ENCODE measurements at regions not wholly inside any gene's neighbourhood (a gene's known extent, or its start where the extent isn't known, plus 50 kb on each side); places are given as distances from the start of the nearest gene placed in this dataset.

DNA sequence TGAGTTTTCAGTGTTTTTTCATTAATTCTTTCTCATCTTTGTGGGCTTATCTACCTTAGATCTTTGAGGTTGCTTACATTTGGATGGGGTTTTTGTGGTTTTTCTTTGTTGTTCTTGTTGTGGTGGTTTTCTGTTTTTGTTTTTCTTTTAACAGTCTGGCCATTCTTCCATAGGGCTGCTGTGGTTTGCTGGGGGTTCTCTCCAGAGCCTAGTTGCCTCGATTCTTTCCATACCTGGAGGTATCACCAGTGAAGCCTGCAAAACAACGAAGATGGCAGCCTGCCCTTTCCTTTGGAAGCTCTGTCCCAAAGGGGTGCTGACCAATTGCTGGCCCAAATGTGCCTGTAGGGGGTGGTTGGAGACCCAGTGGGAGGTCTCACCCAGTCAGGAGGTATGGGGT, 168.6 kb upstream of the CLNK start:
- TF ChIP-seq POLR2AphosphoS5 (IDR thresholded peaks at IDR 0.05) (no peak), POLR2A (IDR thresholded peaks at IDR 0.05) (no peak)
- TF ChIP-seq, protein P1, sequence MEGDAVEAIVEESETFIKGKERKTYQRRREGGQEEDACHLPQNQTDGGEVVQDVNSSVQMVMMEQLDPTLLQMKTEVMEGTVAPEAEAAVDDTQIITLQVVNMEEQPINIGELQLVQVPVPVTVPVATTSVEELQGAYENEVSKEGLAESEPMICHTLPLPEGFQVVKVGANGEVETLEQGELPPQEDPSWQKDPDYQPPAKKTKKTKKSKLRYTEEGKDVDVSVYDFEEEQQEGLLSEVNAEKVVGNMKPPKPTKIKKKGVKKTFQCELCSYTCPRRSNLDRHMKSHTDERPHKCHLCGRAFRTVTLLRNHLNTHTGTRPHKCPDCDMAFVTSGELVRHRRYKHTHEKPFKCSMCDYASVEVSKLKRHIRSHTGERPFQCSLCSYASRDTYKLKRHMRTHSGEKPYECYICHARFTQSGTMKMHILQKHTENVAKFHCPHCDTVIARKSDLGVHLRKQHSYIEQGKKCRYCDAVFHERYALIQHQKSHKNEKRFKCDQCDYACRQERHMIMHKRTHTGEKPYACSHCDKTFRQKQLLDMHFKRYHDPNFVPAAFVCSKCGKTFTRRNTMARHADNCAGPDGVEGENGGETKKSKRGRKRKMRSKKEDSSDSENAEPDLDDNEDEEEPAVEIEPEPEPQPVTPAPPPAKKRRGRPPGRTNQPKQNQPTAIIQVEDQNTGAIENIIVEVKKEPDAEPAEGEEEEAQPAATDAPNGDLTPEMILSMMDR (IDR thresholded peaks at IDR 0.05 in 8 of 11, conservative IDR thresholded peaks at IDR 0.05 in 3 of 11) = no peak
- WGBS, 5 donors = 54 to 84% (median 67%) methylated on average over 2 of the region's 2 CpGs

DNA sequence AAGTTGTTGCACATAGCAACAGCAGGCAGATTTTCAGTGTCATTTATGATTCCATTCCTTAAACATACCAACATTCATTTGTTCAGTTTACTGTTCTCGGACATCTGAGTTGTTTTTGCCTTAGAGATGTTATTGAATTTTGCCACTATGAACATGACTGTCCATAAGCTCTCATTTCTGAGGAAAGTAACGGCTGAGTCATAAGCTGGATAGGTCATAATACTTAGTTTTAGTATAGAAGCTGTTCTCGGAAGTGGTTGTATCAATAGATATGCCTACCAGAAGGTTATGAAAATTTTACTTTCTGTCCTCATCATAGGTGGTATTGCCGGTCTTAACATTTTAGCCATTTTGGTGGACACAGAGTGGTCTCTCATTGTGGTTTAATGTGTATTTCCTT, 157.1 kb upstream of the CLNK start:
- DNase-seq = no peak
- WGBS, 5 donors = 82 to 93% (median 87%) methylated on average over 4 of the region's 4 CpGs
- TF ChIP-seq POLR2A (IDR thresholded peaks at IDR 0.05) (no peak), POLR2AphosphoS5 (IDR thresholded peaks at IDR 0.05) (no peak)
- TF ChIP-seq, protein P1 (IDR thresholded peaks at IDR 0.05 in 8 of 11, conservative IDR thresholded peaks at IDR 0.05 in 3 of 11) = no peak
- no peak overlapping the region for H3K4me3 ChIP-seq
- no peaks in the 10 kb centered on the region for H3K4me1 ChIP-seq
- H3K9me3 ChIP-seq = peaks cover 0 to 3% (median 0%) of the 10 kb centered on the region in 8 donors
- no peaks in the 10 kb centered on the region for H3K27me3 ChIP-seq (replicated peaks in 1 of 7)
- H3K36me3 ChIP-seq = no peaks in the 10 kb centered on the region
- intact Hi-C loops (cut with DNase I; ENCODE audit: low total_unique reads) = no loop called here
- no peak overlapping the region for H3K27ac ChIP-seq

More for the DNA sequence above, 168.6 kb upstream of the CLNK start:
- Histone ChIP-seq H3K27ac (no peak overlapping the region), H3K36me3 (no peaks in the 10 kb centered on the region), H3K4me1 (no peaks in the 10 kb centered on the region), H3K9me3 (peaks cover 0 to 21% (median 16%) of the 10 kb centered on the region in 8 donors), H3K4me3 (no peak overlapping the region), H3K27me3 (replicated peaks in 1 of 7) (peaks cover 0 to 2% (median 0%) of the 10 kb centered on the region in 7 donors)
- intact Hi-C loops (cut with DNase I; ENCODE audit: low total_unique reads) = no loop called here
- DNase-seq = no peak

DNA sequence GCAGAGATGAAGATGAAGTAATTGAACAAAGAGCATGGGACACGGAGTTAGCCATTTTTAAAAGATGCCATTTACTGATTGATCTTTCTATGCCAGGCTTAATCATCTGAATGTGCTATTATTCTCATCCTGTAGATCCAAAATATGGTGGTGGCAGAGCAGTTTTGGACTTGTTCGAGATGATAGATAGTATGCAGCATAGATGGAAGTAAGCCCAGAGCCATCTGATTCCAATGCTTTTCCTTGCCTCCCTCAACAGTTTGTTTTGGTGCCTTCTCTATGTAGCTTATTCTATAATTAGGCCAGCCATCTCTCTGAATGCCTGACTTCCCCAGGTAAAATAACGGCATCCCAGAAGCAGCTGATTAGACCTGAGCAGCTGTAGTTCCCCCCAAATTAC, 152.6 kb upstream of the CLNK start:
- no peak overlapping the region for H3K4me3 ChIP-seq
- no peaks in the 10 kb centered on the region for H3K27me3 ChIP-seq (replicated peaks in 1 of 7)
- TF ChIP-seq POLR2A (IDR thresholded peaks at IDR 0.05) (no peak), POLR2AphosphoS5 (IDR thresholded peaks at IDR 0.05) (no peak)
- TF ChIP-seq, protein P1 (IDR thresholded peaks at IDR 0.05 in 8 of 11, conservative IDR thresholded peaks at IDR 0.05 in 3 of 11) = no peak
- H3K4me1 ChIP-seq = peaks cover 0 to 11% (median 0%) of the 10 kb centered on the region in 6 donors
- no peaks in the 10 kb centered on the region for H3K9me3 ChIP-seq
- intact Hi-C loops (cut with DNase I; ENCODE audit: low total_unique reads) = no loop called here
- no peak overlapping the region for H3K27ac ChIP-seq
- DNase-seq = no peak
- 85 to 94% (median 93%) methylated on average over 3 of the region's 3 CpGs for WGBS, 5 donors
- no peaks in the 10 kb centered on the region for H3K36me3 ChIP-seq

DNA sequence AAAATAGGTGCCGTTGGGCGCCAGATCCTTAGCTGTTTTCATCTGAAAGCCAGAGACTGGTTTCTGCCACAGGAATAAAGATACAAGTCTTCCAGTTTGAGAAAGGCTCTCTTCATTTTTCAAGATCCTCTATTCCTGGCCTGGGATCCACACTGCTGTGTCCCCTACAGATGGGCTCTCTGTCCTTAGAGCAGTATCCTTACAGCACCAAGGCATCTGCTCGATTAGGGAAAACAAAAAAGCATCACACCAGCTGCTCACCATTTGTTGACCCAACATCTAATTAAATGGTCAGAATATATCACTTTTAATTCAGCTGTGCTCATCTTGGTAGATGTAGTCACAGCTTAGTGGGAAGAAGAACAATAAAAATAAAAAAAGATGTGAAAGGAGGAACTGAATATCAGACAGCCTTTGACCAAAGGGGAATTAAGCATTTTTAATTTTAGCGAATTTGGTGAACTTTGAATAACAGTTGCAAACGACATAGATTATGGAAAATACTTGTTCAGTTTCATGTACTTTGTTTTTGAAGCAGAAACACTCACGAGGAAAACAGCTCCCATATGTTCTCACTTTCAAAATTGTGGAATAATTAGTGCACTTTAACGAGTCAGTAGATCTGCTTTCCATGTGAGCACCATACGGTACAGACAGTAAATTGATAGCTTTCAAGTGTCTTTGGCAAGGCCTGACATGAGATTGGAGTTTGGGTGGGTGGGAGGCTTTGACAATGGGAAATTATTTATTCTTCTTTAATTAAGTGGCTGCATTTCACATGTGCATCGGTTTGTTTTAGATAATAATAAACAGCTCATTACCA, 148.4 kb upstream of the CLNK start:
- no peak for DNase-seq
- intact Hi-C loops (cut with DNase I; ENCODE audit: low total_unique reads) = no loop called here
- 62 to 79% (median 70%) methylated on average over 9 of the region's 9 CpGs for WGBS, 5 donors
- no peaks in the 10 kb centered on the region for H3K36me3 ChIP-seq
- no peak overlapping the region for H3K27ac ChIP-seq
- no peak overlapping the region for H3K4me3 ChIP-seq
- H3K4me1 ChIP-seq = peaks cover 0 to 11% (median 0%) of the 10 kb centered on the region in 6 donors
- TF ChIP-seq POLR2AphosphoS5 (IDR thresholded peaks at IDR 0.05) (no peak), POLR2A (IDR thresholded peaks at IDR 0.05) (no peak)
- TF ChIP-seq, protein P1 (IDR thresholded peaks at IDR 0.05 in 8 of 11, conservative IDR thresholded peaks at IDR 0.05 in 3 of 11) = no peak
- no peaks in the 10 kb centered on the region for H3K9me3 ChIP-seq
- no peaks in the 10 kb centered on the region for H3K27me3 ChIP-seq (replicated peaks in 1 of 7)
